ENCODE measurements at regions not wholly inside any gene's neighbourhood (a gene's known extent, or its start where the extent isn't known, plus 50 kb on each side); places are given as distances from the start of the nearest gene placed in this dataset.

- no peak for TF ChIP-seq EZH2phosphoT487 (conservative IDR thresholded peaks at IDR 0.05; ENCODE audit: low read length)
- TF ChIP-seq, protein P1, sequence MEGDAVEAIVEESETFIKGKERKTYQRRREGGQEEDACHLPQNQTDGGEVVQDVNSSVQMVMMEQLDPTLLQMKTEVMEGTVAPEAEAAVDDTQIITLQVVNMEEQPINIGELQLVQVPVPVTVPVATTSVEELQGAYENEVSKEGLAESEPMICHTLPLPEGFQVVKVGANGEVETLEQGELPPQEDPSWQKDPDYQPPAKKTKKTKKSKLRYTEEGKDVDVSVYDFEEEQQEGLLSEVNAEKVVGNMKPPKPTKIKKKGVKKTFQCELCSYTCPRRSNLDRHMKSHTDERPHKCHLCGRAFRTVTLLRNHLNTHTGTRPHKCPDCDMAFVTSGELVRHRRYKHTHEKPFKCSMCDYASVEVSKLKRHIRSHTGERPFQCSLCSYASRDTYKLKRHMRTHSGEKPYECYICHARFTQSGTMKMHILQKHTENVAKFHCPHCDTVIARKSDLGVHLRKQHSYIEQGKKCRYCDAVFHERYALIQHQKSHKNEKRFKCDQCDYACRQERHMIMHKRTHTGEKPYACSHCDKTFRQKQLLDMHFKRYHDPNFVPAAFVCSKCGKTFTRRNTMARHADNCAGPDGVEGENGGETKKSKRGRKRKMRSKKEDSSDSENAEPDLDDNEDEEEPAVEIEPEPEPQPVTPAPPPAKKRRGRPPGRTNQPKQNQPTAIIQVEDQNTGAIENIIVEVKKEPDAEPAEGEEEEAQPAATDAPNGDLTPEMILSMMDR (IDR thresholded peaks at IDR 0.05; ENCODE audit: insufficient read depth, low read length, poor library complexity, severe bottlenecking), result no peak
- H3K4me2 ChIP-seq (ENCODE audit: low read depth, low read length, poor library complexity, severe bottlenecking), result no peak overlapping the region
- H4K20me1 ChIP-seq (ENCODE audit: low read depth, low read length), result no peaks in the 10 kb centered on the region
- no peak overlapping the region for H2AFZ ChIP-seq (ENCODE audit: low read depth, low read length, severe bottlenecking)
- H3K9ac ChIP-seq (ENCODE audit: low read length), result no peak overlapping the region
- H3K27me3 ChIP-seq (ENCODE audit: low read length), result no peaks in the 10 kb centered on the region
- no peaks in the 10 kb centered on the region for H3K79me2 ChIP-seq (ENCODE audit: insufficient read depth, low read length)
- no peaks in the 10 kb centered on the region for H3K9me3 ChIP-seq (ENCODE audit: insufficient read depth, low read length)
- H3F3A ChIP-seq (ENCODE audit: insufficient read depth), result no peaks in the 10 kb centered on the region
- H3K36me3 ChIP-seq (ENCODE audit: low read length), result no peaks in the 10 kb centered on the region
- H3K4me3 ChIP-seq (ENCODE audit: insufficient read depth, low read length, poor library complexity, severe bottlenecking), result no peak overlapping the region
- no peak overlapping the region for H3K27ac ChIP-seq (ENCODE audit: low read depth, low read length)
- H3K9me2 ChIP-seq (replicated peaks; ENCODE audit: insufficient read depth, low read length), result no peaks in the 10 kb centered on the region
Measured at GRCh38 chr4:147103403-147103946, 157.8 kb upstream of the TTC29 start.

DNA sequence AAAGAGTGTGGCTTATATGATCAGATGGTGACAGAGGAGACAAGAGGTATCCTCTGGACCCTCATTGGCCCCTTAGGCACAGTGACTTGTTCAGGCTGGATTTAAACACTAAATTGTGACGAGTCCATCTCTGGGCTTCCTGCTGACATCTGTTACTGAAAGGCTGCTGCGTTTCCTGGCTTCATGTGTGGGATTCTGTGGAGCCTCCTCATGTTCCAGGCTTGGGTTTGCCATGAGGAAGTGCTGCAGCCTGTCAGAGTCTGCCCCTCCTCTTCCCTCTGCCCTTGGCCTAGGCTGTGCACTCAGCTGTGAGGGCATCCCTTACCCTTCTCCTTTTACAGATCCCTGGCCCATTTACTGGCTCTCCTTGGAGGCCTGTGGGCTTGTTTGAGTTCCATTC, 159.1 kb upstream of the TTC29 start:
- H3K79me2 ChIP-seq (ENCODE audit: insufficient read depth, low read length), result no peaks in the 10 kb centered on the region
- H3K4me3 ChIP-seq (ENCODE audit: insufficient read depth, low read length, poor library complexity, severe bottlenecking), result no peak overlapping the region
- no peaks in the 10 kb centered on the region for H3K36me3 ChIP-seq (ENCODE audit: low read length)
- H3K9me3 ChIP-seq (ENCODE audit: insufficient read depth, low read length), result no peaks in the 10 kb centered on the region
- TF ChIP-seq, protein P1 (IDR thresholded peaks at IDR 0.05; ENCODE audit: insufficient read depth, low read length, poor library complexity, severe bottlenecking), result no peak
- no peak for TF ChIP-seq EZH2phosphoT487 (conservative IDR thresholded peaks at IDR 0.05; ENCODE audit: low read length)
- no peak overlapping the region for H2AFZ ChIP-seq (ENCODE audit: low read depth, low read length, severe bottlenecking)
- no peak overlapping the region for H3K27ac ChIP-seq (ENCODE audit: low read depth, low read length)
- no peaks in the 10 kb centered on the region for H4K20me1 ChIP-seq (ENCODE audit: low read depth, low read length)
- H3K4me2 ChIP-seq (ENCODE audit: low read depth, low read length, poor library complexity, severe bottlenecking), result no peak overlapping the region
- no peaks in the 10 kb centered on the region for H3K9me2 ChIP-seq (replicated peaks; ENCODE audit: insufficient read depth, low read length)
- H3K9ac ChIP-seq (ENCODE audit: low read length), result no peak overlapping the region
- no peaks in the 10 kb centered on the region for H3K27me3 ChIP-seq (ENCODE audit: low read length)
- no peaks in the 10 kb centered on the region for H3F3A ChIP-seq (ENCODE audit: insufficient read depth)

GRCh38 chr4:147108409-147108808, 162.7 kb upstream of the TTC29 start:
- Histone ChIP-seq H3K4me3 (ENCODE audit: insufficient read depth, low read length, poor library complexity, severe bottlenecking) (no peak overlapping the region), H3K79me2 (ENCODE audit: insufficient read depth, low read length) (no peaks in the 10 kb centered on the region), H3K36me3 (ENCODE audit: low read length) (no peaks in the 10 kb centered on the region), H4K20me1 (ENCODE audit: low read depth, low read length) (no peaks in the 10 kb centered on the region), H3K9me3 (ENCODE audit: insufficient read depth, low read length) (no peaks in the 10 kb centered on the region), H3K27me3 (ENCODE audit: low read length) (no peaks in the 10 kb centered on the region), H3K27ac (ENCODE audit: low read depth, low read length) (no peak overlapping the region), H2AFZ (ENCODE audit: low read depth, low read length, severe bottlenecking) (no peak overlapping the region), H3F3A (ENCODE audit: insufficient read depth) (no peaks in the 10 kb centered on the region), H3K4me2 (ENCODE audit: low read depth, low read length, poor library complexity, severe bottlenecking) (no peak overlapping the region), H3K9me2 (replicated peaks; ENCODE audit: insufficient read depth, low read length) (no peaks in the 10 kb centered on the region), H3K9ac (ENCODE audit: low read length) (no peak overlapping the region)
- TF ChIP-seq, protein P1 (IDR thresholded peaks at IDR 0.05; ENCODE audit: insufficient read depth, low read length, poor library complexity, severe bottlenecking), result no peak
- no peak for TF ChIP-seq EZH2phosphoT487 (conservative IDR thresholded peaks at IDR 0.05; ENCODE audit: low read length)

Measured in SU-DHL-6 (cell line).